GM21390 (cell line): ENCODE measurements at regions not wholly inside any gene's neighbourhood (a gene's known extent, or its start where the extent isn't known, plus 50 kb on each side); places are given as distances from the start of the nearest gene placed in this dataset.
"Not testable (repeated sequence)": the region's sequence is repeated elsewhere in the genome, so short reads cannot be mapped to it uniquely, and the experiment has no call there.

ENCODE experiments used
- ATAC-seq: cut with Tn5 transposase; IDR thresholded peaks from one replicate; pipeline ENCODE4 v1.9.1; 2021; ENCODE audit not compliant: unreplicated experiment

DNA sequence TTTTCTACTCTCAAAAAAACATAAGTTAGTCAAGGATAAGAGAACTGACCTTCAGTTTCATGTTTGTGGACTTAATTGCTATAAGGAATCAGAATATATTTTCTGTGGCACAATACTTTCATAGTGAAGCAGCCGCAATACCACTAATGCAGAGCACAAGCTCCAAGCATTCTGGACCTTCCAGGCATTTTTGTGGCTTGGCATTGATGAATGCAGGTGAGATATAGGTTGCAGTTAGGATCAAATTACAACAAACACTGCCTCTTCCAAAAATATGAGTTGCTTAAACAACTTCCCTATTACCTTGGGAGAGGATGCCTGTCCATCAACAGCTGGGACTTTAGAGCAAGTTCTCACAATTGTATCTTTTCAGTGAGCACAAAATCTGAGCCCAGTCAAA lies 162.8 kb upstream of the RSPO3 start:
- no peak for ATAC-seq

DNA sequence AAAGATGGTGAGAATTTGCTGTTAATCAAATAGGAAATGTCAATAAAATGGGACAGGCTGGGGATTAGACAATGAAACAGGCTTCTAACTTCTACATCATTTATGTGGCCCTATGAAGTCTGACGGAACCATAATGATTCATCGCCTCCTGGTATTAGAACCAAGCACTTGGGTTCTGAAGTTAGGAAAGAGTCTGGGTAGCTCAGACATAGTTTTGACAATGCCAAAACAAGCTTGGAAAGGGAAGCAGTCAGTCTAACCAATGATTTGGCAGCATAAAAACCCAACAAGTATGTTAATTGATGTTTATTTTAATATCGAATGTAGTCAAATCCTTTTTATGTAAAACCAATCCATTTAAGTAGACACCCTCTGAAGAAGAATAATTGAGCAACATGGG lies 160.8 kb upstream of the RSPO3 start:
- ATAC-seq, result no peak

DNA sequence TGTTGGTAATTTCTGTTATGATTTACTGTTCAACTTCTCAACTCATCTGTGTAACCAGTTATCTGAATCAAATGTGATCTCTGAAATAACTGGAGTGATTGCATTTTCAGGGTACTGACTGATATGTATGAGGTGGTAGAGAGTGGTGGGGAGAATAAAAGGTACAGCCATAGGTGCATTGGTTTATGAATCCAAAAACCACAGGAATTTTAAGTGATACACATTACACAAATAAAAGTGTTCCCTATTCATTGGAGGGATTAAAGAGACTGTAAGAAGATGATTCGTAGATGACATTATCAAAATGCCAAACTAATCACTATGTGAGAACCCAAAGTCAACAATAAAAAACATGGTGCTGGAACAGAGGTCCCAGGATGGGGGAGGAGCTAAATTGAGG lies 158.7 kb upstream of the RSPO3 start:
- ATAC-seq, result no peak

DNA sequence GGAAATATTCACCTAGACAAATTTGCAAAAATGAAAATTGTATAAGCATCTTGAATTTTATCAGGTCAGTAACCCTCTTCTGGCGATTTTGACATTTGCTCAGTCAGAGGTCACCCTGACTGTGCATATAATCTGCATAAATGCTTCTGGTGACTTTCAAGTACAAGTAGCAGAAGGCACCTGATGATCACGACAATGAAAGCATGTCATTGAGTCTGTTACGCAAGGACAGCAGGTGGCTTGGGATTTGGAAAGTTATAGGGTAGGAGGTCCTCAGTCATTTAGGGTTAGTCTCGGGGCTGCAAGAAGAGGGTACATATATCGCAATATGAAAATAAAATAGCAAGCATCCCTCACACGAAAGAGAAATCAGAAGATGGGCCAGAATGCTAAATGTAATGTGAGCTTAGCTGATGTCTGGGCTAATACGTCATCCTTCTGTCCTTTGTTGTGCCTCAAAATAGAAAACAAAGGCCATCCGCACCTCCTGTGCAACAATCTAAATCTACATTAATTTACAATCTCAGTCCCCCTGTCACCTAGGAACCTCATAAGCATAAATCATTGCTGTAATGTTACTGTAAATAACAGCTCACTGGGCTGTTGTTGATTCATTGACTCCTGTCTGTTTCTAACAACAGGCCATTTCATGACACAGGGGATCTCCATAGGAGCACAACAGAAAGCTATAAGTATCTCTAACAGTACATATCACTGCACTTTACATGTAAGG lies 155.2 kb upstream of the RSPO3 start:
- ATAC-seq, result no peak

DNA sequence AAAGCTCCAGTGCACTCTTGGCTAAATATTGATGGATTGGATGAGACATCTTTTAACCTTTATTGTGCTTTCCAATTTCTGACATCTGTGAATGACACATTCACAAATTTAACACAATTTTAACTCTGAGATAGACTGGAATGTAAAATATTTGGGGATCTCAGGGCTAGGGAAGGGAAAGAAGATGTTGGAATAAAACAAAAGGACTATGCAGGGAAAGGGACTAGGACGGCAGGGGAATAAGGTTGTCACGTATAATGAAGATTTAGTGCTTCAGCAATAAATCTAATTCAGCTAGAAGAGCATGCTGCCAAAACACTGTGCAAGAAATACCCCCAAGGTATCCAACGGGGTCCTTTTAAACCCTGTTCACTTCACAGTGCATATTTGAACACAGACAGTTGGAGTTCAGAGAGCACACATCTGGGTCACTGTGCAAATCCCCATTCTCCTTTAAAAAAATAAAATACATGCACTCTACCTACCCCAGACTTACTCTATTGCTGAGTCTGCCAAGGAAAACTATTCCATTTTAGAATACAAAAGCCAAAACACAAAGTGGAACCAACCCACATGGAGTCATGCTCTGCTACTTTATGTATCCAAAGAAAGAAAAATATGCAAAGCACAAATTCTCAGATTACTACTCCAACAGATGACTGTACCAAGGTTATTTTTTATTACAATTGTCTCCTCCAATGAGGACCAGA lies 151.0 kb upstream of the RSPO3 start:
- ATAC-seq, result no peak

DNA sequence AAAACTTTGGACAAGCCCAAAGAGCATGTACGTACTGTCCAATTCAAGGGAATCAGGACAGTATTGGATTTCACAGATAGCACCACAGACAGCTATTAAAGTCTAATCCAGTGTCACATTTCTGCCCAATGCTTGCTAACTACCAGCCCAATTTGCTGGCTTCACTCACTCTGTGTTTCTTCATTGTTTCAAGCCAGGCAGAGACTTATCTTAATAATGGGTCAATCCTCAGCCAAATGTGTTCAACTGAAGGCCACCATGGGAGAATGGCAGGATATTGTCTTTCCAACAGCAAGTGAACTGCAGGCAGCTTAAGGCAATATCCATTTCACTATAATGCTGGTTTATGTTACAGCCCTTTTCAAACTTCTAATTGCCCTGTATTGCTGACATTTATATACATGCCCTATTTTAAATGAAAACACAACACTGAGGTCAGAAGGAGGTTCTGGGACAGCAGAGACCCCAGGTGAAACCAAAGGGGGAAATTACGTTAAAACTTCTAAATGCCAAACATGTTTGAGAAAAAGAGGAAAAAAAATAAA lies 142.1 kb upstream of the RSPO3 start:
- ATAC-seq, result no peak

DNA sequence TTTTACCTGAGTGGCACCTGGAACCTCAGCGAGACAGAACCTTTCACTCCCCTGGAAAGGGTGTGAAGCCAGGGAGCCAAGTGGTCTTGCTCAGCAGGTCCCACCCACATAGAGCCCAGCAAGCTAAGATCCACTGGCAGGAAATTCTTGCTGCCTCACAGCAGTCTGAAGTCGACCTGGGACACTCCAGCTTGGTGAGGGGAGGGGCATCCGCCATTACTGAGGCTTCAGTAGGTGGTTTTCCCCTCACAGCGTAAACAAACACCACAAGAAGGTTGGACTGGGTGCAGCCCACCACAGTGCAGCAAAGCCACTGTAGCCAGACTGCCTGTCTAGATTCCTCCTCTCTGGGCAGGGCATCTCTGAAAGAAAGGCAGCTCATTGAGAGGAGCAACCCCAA lies 134.7 kb upstream of the RSPO3 start:
- no peak for ATAC-seq

DNA sequence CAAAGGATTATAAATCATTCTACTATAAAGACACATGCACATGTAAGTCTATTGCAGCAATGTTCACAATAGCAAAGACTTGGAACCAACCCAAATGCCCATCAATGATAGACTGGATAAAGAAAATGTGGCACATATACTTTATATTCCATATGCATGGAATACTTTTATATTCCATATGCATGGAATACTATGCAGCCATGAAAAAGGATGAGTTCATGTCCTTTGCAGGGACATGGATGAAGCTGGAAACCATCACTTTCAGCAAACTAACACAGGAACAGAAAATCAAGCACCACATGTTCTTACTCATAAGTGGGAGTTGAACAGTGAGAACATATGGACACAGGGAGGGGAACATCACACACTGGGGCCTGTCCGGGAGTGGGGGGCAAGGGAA lies 130.3 kb upstream of the RSPO3 start:
- not testable (repeated sequence) for ATAC-seq

DNA sequence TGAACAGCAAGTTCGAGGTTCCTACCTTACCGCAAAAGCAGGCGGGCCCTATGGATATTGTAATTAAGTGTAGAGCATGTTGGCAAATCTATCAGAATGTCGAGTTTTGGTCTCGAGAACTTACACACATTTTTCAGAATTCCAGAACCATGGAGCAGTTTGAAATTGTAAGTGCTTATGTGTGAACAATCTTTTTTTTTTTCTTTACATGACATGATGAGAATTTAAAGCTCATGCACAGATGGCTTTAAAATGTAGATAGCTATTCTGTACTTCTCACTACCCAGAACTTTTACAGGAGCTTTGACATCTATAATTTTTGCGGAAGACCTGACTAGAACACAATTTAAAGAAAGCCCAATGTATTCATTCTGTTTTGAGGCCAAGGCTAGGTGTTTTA lies 117.8 kb upstream of the RSPO3 start:
- no peak for ATAC-seq

DNA sequence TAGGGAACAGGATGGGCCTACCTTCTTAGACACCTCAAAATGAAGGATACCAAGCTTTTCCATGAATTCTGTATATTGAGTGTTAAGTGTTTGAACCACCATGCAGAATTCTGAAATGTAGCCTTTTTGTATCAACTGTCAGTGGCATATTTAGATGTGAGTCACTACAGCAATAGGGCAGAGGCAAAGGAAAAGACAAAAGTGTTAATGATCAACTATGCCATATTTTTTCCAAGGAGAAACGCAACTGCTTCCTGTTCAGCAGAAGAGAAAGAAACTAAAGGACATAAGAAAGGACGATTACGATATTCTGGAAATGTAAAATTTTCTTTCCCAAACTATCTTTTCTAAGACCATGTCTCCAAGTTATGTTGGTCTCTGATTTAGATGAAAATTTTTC lies 104.6 kb upstream of the RSPO3 start:
- no peak for ATAC-seq

DNA sequence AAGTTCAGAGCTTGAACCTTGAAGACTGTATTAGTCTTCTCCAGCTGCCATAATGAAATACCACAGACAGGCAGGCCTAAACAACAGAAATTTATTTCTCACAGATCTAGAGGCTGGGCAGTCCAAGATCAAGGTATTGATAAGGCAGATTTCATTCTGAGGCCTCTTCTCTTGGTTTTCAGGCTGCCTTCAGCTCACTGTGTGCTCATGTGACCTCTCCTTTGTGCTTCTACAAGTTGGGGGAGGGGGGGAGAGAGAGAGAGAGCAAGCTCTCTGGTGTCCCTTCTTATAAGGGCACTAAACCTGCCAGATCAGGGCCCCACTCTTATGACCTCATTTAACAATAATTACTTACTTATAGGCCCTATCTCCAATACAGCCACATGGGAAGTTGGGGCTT lies 102.6 kb upstream of the RSPO3 start:
- ATAC-seq, result no peak

DNA sequence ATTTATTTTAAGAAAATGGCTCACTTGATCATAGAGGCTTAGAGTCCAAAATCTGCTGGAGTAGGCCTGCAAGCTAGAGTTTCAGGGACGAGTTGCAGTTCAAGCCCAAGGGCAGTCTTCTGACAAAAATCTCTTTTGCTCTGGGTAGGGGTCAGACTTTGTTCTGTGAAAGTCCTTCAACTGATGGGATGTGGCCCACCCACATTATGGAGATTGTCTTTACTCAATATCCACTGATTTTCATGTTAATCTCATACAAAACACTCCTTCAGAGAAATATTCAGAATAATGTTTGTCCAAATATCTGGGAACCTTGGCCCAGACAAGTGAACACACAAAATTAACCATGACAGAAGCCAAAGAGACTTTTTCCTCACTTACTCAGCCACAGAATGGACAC lies 98.6 kb upstream of the RSPO3 start:
- ATAC-seq, result no peak

DNA sequence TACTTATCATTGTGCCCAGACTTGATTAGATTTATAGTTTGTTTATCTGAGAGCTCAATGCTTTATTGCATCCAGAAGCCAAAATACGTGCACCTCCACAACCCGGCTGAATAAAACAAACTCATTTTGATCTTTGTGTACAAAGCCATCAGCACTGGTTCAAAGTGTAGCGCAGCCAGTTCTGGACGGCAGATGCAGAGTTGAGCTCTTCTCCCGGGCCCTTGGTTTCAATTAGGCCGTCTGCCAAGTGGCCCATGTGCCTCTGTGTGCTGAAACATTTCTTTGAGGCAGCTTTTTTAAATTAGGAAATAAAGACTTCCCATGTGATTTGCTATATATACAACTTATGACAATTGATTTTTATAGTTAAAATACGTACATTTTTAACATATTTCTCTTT lies 96.2 kb upstream of the RSPO3 start:
- no peak for ATAC-seq

DNA sequence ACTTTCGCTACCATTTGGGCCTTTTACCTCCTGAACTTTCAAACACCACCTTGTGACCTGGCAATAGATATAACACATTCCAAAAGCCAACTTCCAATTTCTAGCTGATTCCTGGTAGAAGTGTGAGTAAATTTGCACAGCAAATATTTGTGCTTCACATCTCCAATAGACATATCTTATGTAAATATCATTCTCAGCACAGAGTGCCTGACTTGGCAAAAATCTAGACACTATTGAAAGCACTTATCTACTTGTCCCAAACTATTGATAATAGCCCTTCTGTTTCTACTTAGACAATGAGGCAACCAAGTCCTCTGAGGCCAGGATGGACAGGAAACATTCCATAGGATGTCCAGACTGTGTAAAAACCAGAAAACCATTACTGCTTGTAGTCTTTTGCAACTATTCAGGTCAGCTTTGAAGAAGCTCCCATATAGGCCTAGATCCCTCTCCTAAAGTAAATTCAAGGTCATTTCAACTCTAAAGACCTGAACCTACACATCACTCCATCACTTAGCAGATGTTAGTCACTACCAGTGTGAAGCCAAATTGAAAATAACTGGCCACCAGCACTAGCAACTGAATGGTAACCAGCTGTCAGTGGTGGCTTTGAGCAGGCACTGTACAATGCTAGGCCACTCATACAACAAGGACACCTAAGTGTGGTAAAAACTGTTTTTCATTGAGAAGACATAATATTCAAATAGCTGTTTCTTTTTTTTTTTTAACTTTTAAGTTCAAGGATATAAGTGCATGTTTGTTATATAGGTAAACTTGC lies 95.3 kb upstream of the RSPO3 start:
- ATAC-seq, result no peak

DNA sequence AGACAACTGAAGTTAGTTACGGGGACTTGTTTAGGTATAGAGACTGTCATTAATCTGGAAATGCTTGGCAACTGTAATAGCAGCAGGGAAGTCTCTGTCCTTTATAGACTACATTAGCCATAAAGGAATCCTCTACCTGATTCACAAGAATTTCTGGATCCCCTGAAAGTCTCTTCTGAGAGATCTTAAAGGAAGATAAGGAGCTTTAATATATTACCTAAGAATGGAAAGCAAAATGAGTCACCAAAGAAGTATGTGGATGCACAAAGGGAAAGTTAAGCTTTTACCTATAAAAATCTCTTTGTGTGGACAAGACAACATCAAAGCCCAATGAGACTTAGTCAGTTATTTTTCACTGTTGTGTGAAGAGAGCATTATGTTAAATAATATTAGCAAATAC lies 92.2 kb upstream of the RSPO3 start:
- no peak for ATAC-seq

DNA sequence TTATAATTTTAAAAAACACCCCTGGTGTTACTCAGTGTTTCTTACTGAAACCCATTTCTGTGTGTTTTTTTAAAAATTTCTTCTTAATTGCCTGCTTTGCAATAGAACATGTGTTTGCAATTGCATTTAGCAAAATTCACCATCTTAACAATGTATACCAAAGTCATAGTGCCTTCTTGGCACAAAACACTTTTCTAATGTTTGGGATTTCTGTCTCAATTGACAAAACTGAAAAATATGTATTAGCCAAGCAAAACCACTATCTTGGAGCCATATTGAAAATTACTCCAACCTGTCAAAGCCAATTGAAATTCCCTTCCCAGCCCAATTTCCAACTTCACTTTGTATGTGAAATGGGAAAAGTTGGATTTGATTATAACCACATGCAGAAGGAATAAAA lies 88.4 kb upstream of the RSPO3 start:
- no peak for ATAC-seq

DNA sequence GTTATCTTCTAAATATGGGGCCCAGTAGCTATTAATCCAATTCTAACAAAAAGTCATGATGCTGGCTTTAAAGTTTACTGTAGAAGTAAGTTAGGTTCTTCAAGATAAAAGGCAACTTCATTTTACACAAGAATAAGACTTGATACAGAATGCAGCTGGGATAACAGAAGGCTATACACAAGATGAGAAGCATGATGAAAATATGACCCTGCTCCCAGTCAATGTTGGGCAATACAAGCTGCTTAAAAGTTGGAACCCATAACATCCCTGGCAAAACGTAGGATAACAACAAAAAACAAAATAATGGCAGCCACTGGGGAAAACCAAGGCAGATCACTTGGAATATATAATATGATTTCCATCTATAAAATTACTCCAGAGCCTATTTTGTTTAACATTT lies 87.6 kb upstream of the RSPO3 start:
- ATAC-seq, result no peak

DNA sequence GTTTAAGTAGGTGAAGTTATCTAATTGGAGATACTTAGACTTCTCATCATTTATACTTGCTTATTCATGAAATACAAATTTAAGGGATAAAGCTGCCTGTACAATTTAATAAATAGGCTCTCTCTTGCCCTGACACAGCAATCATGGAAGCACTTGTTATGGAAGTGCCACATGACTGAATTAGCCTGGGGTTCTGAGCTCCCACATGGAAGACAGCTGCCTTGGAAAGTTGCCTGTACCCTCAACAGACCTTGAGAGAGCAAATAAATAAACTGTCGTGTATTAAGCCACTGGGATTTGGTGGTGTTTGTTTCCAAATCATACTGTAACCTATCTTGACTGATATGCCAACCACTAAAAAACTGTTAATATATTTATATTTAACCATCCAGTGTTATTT lies 87.0 kb upstream of the RSPO3 start:
- ATAC-seq, result no peak

DNA sequence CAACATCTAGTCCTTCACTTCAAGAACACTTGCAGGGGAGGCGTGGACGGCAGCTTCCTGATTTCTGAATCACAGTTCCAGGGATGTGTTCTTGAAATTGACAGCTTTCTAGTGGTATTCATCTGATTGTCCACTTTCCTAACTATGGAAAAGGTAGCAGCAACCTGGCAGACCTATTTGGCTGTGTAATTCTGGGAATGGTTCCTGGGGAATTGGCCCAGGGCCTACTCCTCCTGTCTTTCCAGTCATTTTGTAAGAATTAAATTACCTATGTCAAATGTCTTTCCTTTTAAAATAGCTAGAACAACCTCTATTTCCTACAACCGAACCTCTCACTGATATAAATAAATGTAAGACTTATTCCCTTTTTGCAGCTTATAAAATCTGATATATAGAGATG lies 85.5 kb upstream of the RSPO3 start:
- no peak for ATAC-seq

DNA sequence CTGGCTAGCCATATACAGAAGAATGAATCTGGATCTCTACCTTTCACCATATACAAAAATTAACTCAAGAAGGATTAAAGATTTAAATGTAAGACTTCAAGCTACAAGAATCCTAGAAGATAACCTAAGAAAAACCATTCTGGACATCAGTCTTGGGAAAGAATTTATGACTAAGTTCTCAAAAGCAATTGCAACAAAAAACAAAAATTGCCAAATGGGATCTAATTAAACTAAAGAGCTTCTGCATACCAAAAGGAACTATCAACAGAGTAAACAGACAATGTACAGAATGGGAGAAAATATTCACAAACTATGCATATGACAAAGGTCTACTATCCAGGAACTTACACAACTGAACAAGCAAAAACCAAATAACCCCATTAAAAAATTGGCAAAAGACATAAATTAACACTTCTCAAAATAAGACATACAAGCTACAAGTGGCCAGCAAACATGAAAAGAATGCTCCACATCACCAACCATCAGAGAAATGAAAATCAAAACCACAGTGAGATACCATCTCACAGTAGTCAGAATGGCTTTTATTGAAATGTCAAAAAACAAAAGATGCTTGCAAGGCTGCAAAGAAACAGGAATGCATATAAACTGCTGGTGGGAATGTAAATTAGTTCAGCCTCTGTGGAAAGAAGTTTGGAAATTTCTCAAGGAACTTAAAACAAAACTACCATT lies 66.8 kb upstream of the RSPO3 start:
- ATAC-seq, result no peak
